Astrocyte of the spinal cord (primary cell): ENCODE measurements at regions not wholly inside any gene's neighbourhood (a gene's known extent, or its start where the extent isn't known, plus 50 kb on each side); places are given as distances from the start of the nearest gene placed in this dataset.

Experiments
- DNase-seq: peaks from one replicate; pipeline ENCODE4 v3.0.0; 2011; ENCODE audit warnings: low read depth, low spot score
- H3K4me3 ChIP-seq: 2 replicates; pipeline ENCODE4 v1.5.1; 2011; ENCODE audit warnings: low read depth, mild to moderate bottlenecking, low read length, moderate library complexity
- CTCF ChIP-seq: IDR thresholded peaks from 2 replicates; pipeline ENCODE4 v1.5.1; 2012; ENCODE audit warnings: low read depth, mild to moderate bottlenecking, low read length, inconsistent platforms
- in situ Hi-C: cut with HindIII; loops from 2 replicates; pipeline ENCODE4 v1.10.0; 2017; ENCODE audit warnings: low sequenced_read_pairs

DNA sequence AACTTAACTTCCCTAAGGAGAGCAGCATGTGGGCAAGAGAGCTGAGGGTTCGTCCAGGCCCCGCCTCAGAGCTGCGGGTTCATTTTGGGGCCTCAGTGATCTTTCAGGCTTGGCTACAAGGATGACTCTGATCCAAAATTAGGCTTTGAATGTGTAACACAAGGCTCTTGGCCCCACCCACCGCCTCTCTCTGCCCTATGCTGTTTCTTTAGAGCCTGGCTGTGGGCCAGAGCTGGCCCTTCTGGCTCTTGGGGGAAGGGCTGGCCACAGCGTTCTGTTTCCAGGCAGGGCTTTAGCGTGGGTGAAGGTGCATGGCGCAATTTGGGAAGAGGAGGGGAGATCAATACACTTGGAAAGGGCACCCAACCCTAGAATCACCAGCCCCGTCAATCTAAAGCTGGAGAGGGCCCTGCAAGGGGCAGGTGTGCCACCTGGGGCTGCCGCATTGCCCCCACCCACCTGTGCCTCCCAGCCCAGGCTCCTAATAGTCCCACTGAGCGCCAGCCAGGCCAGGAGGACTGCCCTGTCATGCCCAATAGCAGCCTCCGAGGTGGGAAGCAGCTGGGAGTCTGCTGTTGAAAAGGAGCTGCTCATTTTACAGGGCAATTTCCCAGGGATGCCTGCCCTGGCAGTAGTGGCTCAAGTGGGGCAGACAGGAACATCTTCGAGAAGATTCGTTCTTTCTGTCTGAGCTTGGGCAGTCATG is 84.5 kb upstream of the MAML3 start:
- no peak overlapping the region for H3K4me3 ChIP-seq
- no peak for TF ChIP-seq CTCF
- DNase-seq, result peak; percentile 85
- in situ Hi-C loops, result no loop called here

GRCh38 chr4:140237616-140238350 is 83.8 kb upstream of the MAML3 start:
- TF ChIP-seq CTCF, result no peak
- no peak overlapping the region for H3K4me3 ChIP-seq
- DNase-seq, result peak; percentile 95
- in situ Hi-C loops, result no loop called here

- no peak for TF ChIP-seq CTCF
- no peak overlapping the region for H3K4me3 ChIP-seq
- DNase-seq, result no peak
- in situ Hi-C loops, result no loop called here
Measured at GRCh38 chr4:140236654-140237169, 82.7 kb upstream of the MAML3 start.

GRCh38 chr4:140234697-140235060 is 80.7 kb upstream of the MAML3 start:
- H3K4me3 ChIP-seq, result no peak overlapping the region
- DNase-seq, result no peak
- in situ Hi-C loops, result no loop called here

DNA sequence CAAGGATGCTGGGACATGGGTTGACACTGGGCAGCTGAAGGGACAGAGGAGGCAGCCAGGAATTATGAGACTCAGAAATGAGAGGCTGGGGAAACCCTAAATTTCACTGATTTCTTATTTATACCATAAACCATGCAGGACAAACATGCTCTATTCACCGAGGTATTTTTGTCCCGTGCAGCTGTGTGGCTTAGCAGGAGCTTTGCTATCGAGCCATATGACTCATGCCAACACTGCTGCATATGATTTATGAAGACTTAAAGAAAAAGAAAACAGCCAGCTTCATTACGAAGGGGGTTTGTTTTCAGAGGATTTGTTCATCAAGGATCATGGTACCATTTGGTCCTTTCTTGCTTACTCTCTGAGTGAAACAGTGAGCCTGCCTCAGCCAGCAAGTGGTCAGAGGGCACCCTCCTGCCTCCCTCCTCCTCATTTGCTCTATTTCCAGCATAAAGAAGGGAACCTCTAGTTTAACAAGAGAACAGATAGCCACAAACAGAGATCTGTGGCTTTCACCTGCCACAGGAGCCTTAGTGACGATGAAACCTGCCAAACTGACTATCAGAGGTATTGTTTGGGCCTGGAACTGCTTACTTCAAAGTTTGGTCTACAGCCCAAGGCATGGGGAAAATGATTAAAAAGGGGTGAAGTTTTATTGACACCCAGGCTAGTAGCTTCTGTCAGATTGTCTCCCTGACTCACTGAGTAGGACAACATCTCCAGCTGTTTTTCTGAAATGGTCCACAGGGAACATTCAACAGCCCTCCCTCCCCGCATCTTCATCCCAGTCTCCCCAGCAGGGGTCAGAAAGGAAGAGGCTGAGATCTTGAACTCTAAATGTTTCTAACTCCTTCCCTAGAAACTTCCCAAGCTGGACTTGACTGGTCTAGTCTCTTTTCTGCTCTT is 80.1 kb upstream of the MAML3 start:
- in situ Hi-C loops, result no loop called here
- no peak overlapping the region for H3K4me3 ChIP-seq
- peak; percentile 14 for TF ChIP-seq CTCF
- DNase-seq, result peak; percentile 82

More at GRCh38 chr4:140234697-140235060, 80.7 kb upstream of the MAML3 start:
- no peak for TF ChIP-seq CTCF

GRCh38 chr4:140229881-140230280 is 75.9 kb upstream of the MAML3 start:
- no peak for TF ChIP-seq CTCF
- H3K4me3 ChIP-seq, result no peak overlapping the region
- in situ Hi-C loops, result no loop called here
- DNase-seq, result no peak
